Bone marrow (tissue), 2 donors: ENCODE measurements at regions not wholly inside any gene's neighbourhood (a gene's known extent, or its start where the extent isn't known, plus 50 kb on each side); places are given as distances from the start of the nearest gene placed in this dataset.
"Not testable (repeated sequence)": the region's sequence is repeated elsewhere in the genome, so short reads cannot be mapped to it uniquely, and the experiment has no call there.

Experiments
- DNase-seq, 2 donors: peaks; one replicate each; lab custom pipeline; 2025; lab: John Stamatoyannopoulos, UW

DNA sequence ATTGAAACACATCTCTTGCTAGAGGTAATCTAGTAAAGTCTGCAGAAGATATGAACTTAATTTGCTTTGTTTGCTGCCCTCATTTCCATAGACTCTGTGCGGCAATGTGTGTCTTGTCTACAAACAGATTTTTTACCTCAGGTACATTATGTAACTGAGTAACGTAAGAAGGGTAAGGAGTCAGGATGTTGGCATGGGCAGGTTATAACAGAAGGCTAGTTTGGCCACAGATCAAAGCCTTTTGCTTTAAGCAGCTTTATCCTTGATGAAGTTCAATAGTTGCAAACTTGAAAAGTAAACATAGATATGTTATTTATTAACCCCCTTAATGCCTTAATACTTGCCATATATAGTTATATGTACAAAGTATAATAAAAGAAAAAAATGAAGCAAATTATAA lies 391.6 kb upstream of the FKBP1C start:
- DNase-seq: no peak

DNA sequence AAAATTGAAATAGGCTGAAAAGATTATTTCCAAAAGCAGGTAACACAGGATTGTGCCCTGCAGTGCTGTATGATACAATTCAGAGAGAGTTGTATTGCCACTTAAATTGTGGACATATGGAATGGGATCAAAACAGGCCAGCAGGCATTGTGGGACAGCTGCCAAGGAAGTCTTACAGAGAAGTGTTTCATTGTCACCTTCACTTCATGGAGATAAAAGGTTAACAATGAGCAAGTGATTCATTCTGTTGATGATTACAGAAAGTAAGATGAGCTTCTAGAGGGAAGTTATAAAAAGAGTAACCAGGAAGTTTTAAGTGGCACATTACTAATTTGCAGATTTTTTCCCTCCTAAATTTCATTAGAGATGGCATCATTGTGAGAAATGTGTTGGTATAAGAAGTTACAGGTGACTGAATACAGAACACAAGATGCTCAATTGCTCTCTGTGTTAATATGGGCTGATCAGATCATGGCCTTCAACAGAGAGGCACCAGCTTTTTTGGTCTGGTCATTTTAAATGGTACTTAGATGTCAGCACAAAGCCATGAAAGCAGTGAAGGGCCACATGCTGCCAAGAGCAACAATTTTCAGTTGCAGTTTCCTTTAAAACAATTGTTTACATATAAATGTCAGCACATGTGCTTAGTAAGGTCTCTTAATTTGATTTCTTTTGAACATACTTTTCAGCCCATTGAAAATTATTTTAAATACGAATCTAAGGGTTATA lies 402.5 kb upstream of the FKBP1C start:
- no peak for DNase-seq

DNA sequence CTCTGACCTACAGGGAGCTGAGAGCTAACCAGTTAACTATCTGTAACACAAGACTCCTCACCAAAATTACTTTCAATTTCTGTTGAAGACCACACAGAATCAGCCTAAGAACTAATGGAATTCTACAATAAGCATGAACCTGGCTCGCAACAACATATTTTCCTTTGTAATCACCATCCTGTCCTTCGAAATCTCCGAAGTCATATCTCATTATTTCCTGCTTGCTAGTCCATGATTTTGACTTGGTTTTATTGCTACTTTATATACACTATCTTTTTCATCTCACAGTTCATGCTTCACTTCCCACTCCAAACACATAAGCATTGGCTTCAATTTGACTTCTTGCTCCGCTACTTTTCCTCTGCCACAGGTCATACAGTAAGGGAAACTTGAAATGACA lies 405.8 kb upstream of the FKBP1C start:
- no peak for DNase-seq

DNA sequence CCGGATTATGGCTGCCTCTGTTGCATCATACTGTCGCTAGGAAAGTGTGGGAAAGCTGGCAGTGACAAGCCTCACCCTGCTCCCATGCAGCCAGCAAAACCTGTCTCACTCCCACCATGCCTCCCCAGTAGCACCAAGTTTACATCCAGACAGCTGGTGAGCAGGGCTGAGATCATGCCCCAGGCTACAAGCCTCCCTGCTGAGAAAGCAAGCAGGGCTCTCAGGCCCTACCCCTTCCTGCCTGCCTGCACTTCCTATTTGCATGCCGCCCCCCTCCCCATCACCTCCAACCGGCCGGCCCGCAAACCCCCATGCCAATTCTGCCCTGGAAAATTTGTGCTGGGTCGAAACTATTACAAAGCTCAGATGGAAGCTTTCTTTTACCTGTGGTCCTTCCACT lies 408.2 kb upstream of the FKBP1C start:
- no peak for DNase-seq

DNA sequence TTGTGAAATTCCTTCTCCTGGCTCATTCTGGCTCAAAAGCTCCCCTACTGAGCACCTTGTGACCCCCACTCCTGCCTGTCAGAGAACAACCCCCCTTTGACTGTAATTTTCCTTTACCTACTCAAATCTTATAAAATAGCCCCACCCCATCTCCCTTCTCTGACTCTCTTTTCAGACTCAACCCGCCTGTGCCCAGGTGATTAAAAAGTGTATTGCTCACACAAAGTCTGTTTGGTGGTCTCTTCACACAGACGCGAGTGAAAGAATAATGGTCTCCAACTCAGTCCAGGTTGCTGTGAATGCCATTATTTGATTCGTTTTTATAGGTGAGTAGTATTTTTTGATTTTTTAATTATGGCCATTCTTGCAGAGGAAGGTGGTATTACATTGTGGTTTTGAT lies 414.1 kb upstream of the FKBP1C start:
- no peak for DNase-seq

DNA sequence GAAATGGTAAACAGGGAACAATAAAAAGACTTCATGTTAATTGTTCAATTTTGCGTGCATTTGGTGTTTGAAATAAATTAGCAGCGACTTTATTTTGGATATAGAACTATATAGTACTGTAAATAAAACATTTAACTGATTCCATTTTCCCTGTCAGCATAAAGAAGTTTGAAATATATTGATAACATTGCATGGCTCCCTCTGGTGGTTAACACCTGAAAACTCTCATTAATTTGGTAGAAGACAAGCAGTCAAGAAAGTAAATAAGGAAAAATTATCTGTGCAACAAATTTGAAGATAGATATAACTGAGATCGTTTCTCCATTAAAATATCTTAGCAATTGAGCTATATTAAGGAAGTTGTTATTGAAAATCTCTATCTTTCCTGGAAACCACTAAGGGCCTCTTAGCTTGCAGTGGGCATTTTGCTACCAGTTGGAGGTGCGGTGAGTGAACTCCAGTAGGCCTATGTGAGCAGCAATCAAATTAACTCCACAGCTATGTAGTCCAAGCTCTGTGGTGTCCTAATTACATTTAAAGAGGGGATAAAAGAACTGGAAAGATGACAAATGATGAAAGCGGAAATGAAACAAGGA lies 435.7 kb upstream of the FKBP1C start:
- no peak for DNase-seq

DNA sequence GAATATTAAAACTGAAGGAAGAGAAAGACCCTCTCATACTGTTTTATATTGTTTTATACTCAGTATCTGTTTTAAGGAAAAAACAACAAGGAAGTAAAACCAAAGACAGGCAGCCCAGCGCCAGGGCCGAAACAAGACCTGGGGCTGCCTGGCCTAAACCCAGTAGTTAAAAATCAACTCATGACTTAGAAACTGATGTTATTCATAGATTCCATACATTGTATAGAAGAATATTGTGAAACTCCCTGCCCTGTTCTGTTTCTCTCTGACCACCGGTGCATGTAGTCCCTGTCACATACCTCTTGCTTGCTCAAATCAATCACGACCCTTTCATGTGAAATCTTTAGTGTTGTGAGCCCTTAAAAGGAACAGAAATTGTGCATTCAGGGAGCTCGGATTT lies 445.1 kb upstream of the FKBP1C start:
- not testable (repeated sequence) for DNase-seq

DNA sequence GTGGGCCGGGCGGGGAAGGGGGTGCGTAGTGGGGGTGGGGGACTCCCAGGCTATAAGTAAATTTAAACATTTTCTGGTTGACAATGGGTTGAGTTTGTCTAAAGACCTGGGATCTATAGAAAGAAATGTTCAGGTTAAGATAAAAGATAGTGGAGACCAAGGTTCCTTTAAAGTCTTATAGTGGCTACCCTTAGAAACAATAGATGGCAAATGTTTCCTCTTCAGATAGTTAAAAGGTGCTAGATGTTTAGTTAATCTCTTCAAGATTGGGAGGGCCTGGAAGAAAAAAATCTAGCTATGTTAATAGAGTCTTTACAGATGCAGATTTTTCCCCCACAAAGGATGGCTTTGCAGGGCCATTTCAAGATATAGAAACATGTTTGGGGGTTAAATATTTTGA lies 446.4 kb upstream of the FKBP1C start:
- no peak for DNase-seq

DNA sequence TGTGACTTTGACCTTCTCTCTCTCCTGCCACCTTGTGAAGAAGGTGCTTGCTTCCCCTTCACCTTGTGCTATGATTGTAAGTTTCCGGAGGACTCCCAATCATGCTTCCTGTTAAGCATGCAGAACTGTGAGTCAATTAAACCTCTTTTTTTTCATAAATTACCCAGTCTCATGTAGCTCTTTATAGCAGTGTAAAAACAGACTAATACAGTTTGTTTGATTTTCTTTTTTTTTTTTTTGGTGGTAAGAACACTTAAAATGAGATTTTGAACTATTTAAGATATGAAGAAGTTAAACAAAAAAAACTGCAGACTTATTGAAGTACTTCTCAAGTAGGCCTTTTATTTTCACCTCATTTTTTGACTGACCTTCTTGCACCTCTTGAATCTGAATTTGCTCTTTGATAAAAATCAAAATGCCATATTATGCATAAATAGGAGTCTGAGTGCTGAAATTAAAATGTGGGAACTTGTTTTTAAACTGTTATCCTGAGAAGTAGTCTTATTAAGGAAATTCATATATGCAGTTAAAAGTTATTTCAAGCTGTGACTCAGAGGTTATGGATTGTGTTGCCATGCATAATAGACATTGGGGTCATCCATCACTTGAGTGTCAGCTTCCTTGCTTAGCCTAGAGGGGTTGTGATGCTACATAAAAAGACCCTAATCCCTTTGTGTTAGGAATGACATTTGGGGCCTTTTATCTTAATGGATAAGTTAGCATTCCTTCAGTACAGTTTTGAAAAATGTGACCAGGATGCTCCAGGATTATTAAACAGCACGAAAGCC lies 447.9 kb upstream of the FKBP1C start:
- no peak for DNase-seq

DNA sequence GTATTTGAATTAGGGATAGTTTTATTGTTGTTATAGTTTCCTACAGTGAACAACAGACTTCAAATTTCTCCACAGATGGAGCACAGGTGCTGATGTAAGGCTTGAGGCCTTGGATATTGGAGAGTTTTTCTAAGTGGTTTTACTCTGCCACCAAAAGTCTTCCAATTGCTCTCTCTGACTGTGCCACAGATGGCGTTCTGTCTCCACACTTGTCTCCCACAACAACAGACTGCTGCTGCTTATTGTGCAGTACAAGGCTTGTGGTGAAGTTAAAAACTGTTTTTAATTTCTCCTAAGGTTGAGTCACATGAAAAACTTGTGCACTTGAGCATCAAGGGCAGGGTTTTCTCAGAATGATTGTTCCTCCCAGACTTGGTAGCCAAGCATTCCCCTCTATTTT lies 460.9 kb upstream of the KHDRBS2 start:
- no peak for DNase-seq

DNA sequence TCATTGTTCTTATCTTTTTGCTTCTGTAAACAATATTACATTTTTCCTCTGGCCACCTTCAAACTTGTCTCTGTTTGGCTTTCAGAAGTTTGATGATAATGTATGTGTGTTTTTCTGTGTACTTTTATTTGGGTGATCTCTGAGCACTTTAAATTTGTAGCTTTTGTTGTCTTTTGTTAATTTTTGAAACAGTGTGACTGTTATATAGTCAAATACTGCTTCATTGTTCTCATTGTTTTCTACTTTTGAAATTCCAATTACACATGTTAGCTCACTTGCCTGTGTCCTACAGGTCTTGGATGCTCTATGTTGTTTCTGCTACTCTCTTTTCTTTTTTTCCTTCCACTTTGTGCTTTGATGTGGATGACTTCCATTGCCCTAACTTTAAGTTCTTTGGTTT lies 460.1 kb upstream of the KHDRBS2 start:
- no peak for DNase-seq

DNA sequence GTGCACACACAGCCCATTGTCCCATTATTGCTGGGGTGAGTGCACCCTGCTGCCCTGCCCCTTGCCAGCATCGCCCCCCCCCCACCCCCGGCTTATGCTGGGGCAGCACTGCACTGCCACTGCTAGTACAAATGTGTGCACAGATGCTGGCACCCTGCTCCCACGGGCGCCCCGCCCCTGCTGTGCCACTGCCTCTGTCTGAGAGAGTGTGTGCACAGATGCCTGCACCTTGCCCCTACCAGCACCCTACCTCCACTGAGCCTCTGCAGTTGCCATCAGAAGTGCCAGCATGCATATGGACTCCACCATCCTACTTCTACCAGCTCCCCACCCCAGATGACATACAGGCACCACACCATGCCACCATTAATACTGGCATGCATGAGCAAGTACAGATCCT lies 454.6 kb upstream of the KHDRBS2 start:
- DNase-seq: no peak

DNA sequence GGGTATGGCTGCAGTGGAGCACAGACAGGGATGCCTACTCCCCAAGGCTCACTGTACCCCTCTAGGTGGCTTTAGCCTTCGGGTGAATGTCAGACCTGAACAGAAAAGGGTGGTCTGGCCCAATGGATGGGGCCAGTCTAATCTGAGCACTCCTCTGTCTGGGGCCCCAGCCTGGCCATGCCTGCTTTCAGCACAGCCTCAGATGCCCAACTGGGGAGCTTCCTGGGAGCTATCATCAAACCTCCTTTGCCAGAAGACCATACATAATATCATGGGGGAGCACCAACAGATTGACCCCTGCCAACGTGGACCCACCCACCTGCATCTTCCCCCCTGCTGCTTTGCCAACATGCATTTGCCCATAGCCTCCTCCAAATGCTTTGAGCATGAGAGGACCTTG lies 454.1 kb upstream of the KHDRBS2 start:
- DNase-seq: no peak

DNA sequence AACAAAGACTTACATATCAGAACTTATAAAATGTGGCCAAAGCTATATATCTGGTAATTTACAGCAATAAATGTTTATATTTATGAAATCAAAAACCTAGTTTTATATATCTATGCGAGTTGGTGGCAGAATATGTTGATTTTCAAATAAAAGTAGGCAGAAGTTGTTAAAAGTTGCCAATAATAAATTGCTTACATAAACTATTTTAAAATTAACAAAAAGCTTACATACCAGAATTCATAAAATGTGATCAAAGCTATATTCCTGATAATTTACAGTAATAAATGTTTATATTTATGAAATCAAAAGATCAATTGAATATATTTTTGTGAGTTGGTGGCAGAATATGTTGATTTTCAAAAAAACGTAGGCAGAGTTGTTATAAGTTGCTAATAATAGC lies 451.8 kb upstream of the KHDRBS2 start:
- DNase-seq: no peak

DNA sequence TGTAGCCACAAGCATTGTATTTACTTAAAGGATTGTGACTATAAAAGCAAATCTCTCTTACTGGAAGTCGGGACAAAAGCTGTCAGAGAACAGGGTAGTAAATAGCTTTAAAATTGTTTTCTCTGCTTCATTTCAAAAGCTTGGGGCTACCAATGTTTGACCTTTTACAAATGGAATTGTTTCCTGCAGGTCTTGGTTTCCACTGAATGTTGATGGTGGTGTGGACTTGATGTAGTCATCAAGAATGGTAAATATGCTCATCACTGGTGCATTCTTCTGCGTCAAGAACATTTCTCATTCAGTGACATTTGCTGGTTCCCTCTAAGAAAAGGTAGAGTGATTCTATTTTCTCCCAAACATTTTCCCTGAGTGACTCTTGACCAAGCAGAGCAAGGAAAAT lies 435.4 kb upstream of the KHDRBS2 start:
- DNase-seq: no peak

DNA sequence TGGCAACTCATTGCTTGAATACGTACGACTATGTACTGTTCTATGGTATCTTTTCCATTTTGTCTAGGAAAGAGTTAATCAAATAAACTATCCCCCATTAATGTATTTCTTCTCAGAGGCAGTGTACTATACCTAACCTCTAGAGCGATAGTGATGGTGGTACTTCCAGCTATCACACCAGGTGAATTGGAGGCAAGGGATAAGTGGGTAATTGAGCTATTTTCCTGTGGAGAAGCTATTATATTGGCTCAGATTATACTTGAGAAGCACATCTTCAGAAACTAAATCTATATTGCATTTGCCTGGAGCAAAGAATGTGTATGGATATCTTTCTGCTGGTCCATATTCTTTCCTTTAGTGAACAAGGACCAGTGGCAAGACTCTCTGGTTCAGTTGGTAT lies 430.7 kb upstream of the KHDRBS2 start:
- DNase-seq: no peak

DNA sequence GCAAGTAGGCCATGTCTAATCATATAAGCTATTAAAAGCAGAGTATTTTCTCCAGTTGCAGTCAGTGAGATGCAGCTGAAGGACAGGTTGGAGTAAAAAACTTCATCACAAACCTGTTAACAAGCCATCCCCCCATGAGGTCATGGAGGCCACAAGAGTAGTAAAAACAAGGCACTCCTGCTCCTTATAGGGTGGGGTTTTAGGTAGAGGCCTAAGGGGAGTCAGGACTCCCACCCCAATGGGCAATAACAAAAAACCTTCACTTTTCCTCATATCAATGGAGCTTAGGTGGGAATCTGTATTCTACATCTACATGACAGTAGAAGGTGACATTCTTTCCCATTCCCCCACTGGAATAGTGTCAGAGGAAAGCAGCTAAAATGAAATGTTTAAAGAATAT lies 428.1 kb upstream of the KHDRBS2 start:
- no peak for DNase-seq

DNA sequence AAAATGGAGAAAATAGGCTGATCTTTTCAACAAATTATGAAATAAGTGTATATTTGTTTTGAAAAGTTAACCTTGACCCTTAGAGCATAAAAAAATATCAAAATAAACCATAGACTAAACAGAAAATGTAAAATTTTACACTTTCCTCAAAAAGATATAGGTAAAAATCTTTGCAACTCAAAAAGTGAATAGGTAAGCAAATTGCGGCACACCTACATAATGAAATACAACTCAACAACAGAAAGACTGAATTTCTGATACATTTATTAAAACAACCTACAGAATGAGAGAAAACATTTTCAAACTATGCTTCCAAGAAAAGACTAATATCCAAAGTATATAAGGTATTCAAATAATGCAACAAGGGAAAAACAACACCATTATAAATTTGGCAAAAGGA lies 425.7 kb upstream of the KHDRBS2 start:
- no peak for DNase-seq

DNA sequence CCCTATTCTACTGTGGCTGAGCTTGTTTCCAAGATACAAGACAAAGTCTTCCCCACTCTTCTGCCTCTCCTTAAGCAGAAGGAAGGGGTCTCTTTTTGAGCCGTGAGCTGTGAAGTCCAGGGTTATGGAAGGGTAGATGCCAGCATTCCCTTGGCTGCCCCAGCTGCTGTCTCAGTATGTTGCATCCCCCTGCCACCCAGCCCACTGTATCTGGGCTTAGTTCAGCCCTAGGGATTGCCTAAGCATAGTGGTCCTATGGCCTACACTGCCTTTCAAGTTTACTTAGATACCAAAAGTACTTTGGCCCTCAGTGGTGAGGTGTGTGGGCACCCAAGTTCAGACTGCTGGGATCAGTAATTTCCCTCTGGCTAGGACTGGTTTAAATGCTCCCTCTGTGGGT lies 421.9 kb upstream of the KHDRBS2 start:
- DNase-seq: no peak

DNA sequence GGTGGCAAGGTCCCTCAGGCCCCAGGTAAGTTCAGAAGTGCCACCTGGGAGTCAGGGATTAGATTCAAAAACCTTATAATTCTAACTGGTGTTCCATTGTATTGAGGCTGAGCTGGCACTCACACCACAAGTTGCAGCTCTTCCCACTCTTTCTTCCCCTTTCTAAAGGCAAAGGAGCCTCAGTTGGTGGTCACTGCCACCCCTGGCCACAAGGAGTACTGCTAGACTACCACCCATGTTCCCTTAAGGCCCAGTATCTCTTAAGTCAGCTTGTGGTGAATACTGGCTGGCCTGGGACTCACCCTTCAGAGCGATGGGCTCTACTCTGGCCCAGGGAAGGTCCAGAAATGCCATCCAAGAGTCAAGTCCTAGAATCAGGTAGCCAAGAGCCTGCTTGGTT lies 421.1 kb upstream of the KHDRBS2 start:
- DNase-seq: no peak

DNA sequence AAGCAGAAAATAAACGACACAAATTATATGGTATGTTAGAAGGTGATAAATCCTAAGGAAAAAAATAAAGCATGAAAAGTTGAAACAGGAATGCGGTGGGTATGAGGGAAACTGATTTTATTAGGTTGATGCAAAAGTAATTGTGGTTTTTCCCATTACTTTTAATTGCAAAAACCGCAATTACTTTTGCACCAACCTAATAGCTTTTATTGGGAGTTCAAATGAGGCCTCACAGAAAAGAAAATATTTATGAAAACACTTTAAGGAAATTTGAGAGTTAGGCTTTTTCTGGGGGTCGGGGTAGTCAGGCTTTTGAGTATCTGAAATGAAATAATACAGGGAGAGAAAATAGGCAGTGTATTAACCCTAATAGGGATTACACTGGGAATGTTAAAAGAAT lies 397.0 kb upstream of the KHDRBS2 start:
- no peak for DNase-seq

DNA sequence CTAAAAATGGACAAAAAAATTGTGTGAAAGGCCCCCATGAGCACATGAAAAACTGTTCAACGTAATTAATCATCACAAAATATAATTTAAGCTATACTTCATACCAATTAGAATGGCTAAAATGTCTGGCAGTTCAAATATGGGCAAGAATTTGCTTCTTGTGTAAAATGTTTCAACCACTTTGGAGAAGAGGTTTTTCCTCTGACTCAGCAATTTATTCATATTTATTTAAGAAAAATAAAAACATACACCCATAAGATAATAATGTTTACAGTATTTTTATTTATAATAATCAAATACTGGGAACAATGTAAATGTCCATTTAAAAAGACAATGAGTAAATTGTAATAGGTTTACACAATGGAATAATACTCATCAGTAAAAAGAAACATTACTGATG lies 395.1 kb upstream of the KHDRBS2 start:
- no peak for DNase-seq

DNA sequence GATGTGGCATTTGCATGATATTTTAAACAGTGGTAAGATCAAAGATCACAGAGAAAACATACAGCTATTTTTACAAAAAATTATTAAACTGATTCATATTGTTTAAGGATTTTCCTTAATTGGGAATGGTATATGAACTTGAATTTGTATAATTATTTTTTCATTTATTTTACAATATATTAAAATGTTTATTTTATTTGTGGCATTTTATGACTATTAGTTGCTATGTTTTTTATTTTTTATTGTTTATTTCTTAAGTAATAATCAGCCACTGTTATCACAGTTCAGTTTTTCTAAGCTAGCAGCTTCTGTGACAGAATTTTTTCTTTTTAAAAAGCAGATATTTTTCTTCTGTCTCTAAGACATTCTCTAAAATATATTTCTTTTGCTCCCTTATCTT lies 387.0 kb upstream of the KHDRBS2 start:
- DNase-seq: no peak
